Panc1 (cell line): ENCODE measurements at regions not wholly inside any gene's neighbourhood (a gene's known extent, or its start where the extent isn't known, plus 50 kb on each side); places are given as distances from the start of the nearest gene placed in this dataset.

ENCODE experiments used
- ATAC-seq: fragments of 200-7000 bp; cut with Tn5 transposase; 2 replicates; pipeline ENCODE4 v1.9.1; 2020; ENCODE audit warnings: mild to moderate bottlenecking, moderate library complexity
- BruUV-seq: library from RNA; stranded (reverse); fragments of 400-500 nt; replicated peaks from 2 replicates; lab custom pipeline; 2021; lab: Mats Ljungman, UMichigan
- CTCF ChIA-PET: fragments of 300-600 bp; sonication (Branson Sonifier 250); formaldehyde crosslinking; loops from one replicate; lab custom pipeline; 2022; ENCODE audit warnings: antibody characterized with exemption; lab: Charles Lee
- POLR2A ChIA-PET: fragments of 300-600 bp; sonication (Branson Sonifier 250); formaldehyde crosslinking; loops from one replicate; lab custom pipeline; 2022; ENCODE audit warnings: antibody characterized with exemption; lab: Charles Lee
- DNase-seq: peaks from one replicate; pipeline ENCODE4 v3.0.0-alpha.2; 2010; ENCODE audit warnings: low read depth, low spot score
- H3K27ac ChIP-seq: 2 replicates; pipeline ENCODE4 v1.5.1; 2011; ENCODE audit warnings: mild to moderate bottlenecking, low read length, inconsistent platforms
- H3K27me3 ChIP-seq: fragments of 200-500 bp; sonication (Bioruptor generic); 2 replicates; pipeline ENCODE4 v1.6.0; 2014; ENCODE audit warnings: low read length, inconsistent platforms; ENCODE audit not compliant: control insufficient read depth, insufficient read depth
- H3K36me3 ChIP-seq: fragments of 200-500 bp; sonication (Bioruptor generic); 2 replicates; pipeline ENCODE4 v1.5.1; 2014; ENCODE audit warnings: inconsistent platforms, mild to moderate bottlenecking, low read length, moderate library complexity; ENCODE audit not compliant: control insufficient read depth, insufficient read depth
- H3K4me1 ChIP-seq: 2 replicates; pipeline ENCODE4 v1.5.1; 2011; ENCODE audit warnings: inconsistent platforms, mild to moderate bottlenecking, low read length, moderate library complexity; ENCODE audit not compliant: control insufficient read depth, insufficient read depth
- H3K4me3 ChIP-seq, 2 experiments: 2 replicates each; pipeline ENCODE4 v1.5.1; 2011 to 2012; ENCODE audit warnings: low read depth in 2 of 2, low read length in 2 of 2, mild to moderate bottlenecking in 2 of 2, inconsistent platforms in 1 of 2, moderate library complexity in 1 of 2
- H3K9me3 ChIP-seq: fragments of 200-500 bp; sonication (Bioruptor generic); 2 replicates; pipeline ENCODE4 v1.5.1; 2014; ENCODE audit warnings: low read depth, mild to moderate bottlenecking, inconsistent platforms, low read length, moderate library complexity; ENCODE audit not compliant: control insufficient read depth, insufficient read depth
- CTCF ChIP-seq: fragments of 450-650 bp; IDR thresholded peaks from 2 replicates; pipeline ENCODE4 v1.5.1; 2017; ENCODE audit warnings: mild to moderate bottlenecking
- POLR2AphosphoS5 ChIP-seq: IDR thresholded peaks from 2 replicates; pipeline ENCODE4 v1.6.1; 2012; ENCODE audit warnings: mild to moderate bottlenecking, low read depth, low read length, moderate library complexity
- REST ChIP-seq, 2 experiments: IDR thresholded peaks; 2 replicates each; pipeline ENCODE4 v1.6.1; 2011 to 2012; ENCODE audit warnings: low read depth in 2 of 2, control low read depth in 1 of 2, low read length in 1 of 2, mild to moderate bottlenecking in 1 of 2, moderate library complexity in 1 of 2; ENCODE audit not compliant: insufficient read depth in 1 of 2
- SIN3A ChIP-seq: IDR thresholded peaks from 2 replicates; pipeline ENCODE4 v1.6.1; 2012; ENCODE audit warnings: low read depth, mild to moderate bottlenecking, low read length, moderate library complexity, borderline replicate concordance; ENCODE audit not compliant: insufficient read depth
- TCF7L2 ChIP-seq: IDR thresholded peaks from 2 replicates; pipeline ENCODE4 v1.6.1; 2011; ENCODE audit warnings: mild to moderate bottlenecking, low read depth, low read length, inconsistent platforms
- in situ Hi-C: cut with HindIII; loops from 2 replicates; pipeline ENCODE4 v1.10.0; 2016; ENCODE audit warnings: low sequenced_read_pairs, low pct_unique_long_range_greater_than_20kb
- intact Hi-C: fragments of 100-400 bp; cut with micrococcal nuclease; formaldehyde crosslinking; loops from one replicate; pipeline ENCODE4 v1.10.0; 2022; ENCODE audit not compliant: unreplicated experiment

GRCh38 chr7:119007236-119007635 lies 782.7 kb downstream of the ANKRD7 start:
- CTCF ChIA-PET = no interaction called here

GRCh38 chr7:119010635-119011034 lies 786.1 kb downstream of the ANKRD7 start:
- POLR2A ChIA-PET = no interaction called here
- Histone ChIP-seq H3K4me3 (no peak overlapping the region), H3K9me3 (no peaks in the 10 kb centered on the region), H3K4me1 (no peaks in the 10 kb centered on the region), H3K27me3 (no peaks in the 10 kb centered on the region), H3K27ac (no peak overlapping the region), H3K36me3 (no peaks in the 10 kb centered on the region)
- CTCF ChIA-PET = no interaction called here
- no peak for ATAC-seq
- TF ChIP-seq POLR2AphosphoS5 (no peak), TCF7L2 (no peak), REST (IDR thresholded peaks at IDR 0.05; ENCODE audit: insufficient read depth in 1 of 2, low read depth in 2 of 2, low read length in 1 of 2) (no peak), CTCF (no peak), SIN3A (no peak)
- DNase-seq = no peak
- in situ Hi-C loops (no loop called here), intact Hi-C loops (no loop called here)
- no TSS peak for BruUV-seq

More at GRCh38 chr7:119007236-119007635, 782.7 kb downstream of the ANKRD7 start:
- no peak for TF ChIP-seq SIN3A
- TF ChIP-seq TCF7L2 = no peak
- no peak for TF ChIP-seq POLR2AphosphoS5
- no peak for TF ChIP-seq CTCF
- no peak for TF ChIP-seq REST (IDR thresholded peaks at IDR 0.05; ENCODE audit: insufficient read depth in 1 of 2, low read depth in 2 of 2, low read length in 1 of 2)
- Histone ChIP-seq H3K27me3 (no peaks in the 10 kb centered on the region), H3K27ac (no peak overlapping the region), H3K9me3 (peaks cover 4% of the 10 kb centered on the region; the same call in 1 of the 2 replicates), H3K4me1 (no peaks in the 10 kb centered on the region), H3K4me3 (no peak overlapping the region), H3K36me3 (no peaks in the 10 kb centered on the region)
- DNase-seq (no peak), ATAC-seq (no peak)
- in situ Hi-C loops = no loop called here
- BruUV-seq = no TSS peak
- POLR2A ChIA-PET = no interaction called here
- intact Hi-C loops = no loop called here
